A549 (cell line): ENCODE measurements at regions not wholly inside any gene's neighbourhood (a gene's known extent, or its start where the extent isn't known, plus 50 kb on each side); places are given as distances from the start of the nearest gene placed in this dataset.

Experiments used
- ATAC-seq, 2 experiments: fragments of 200-7000 bp in 1 of 2; fragments of >200 bp in 1 of 2; cut with Nextera tagmentation in 1 of 2; cut with Tn5 transposase in 1 of 2; 3 replicates each; pipeline versions ENCODE4 v1.8.0 to v1.9.1; 2018 to 2020; ENCODE audit warnings: mild to moderate bottlenecking in 1 of 2, moderate library complexity in 1 of 2
- CTCF ChIA-PET: fragments of 300-600 bp; sonication (Branson Sonifier 250); formaldehyde crosslinking; extraction: SDS; loops from one replicate; lab custom pipeline; 2021; ENCODE audit warnings: antibody characterized with exemption, inconsistent platforms; lab: Yijun Ruan, JAX
- POLR2A ChIA-PET: fragments of 350-600 bp; formaldehyde crosslinking; extraction: SDS; loops from one replicate; lab custom pipeline; 2021; ENCODE audit warnings: antibody characterized with exemption, inconsistent platforms; lab: Yijun Ruan, JAX
- DNase-seq, 2 experiments: peaks; one replicate each; pipeline versions ENCODE4 v3.0.0 to v3.0.0-alpha.2; 2011 to 2016; ENCODE audit warnings: low read depth in 1 of 2, low spot score in 1 of 2
- FAIRE-seq: peaks from 2 replicates; lab custom pipeline; 2011; peaks lifted over from hg19 to GRCh38; lab: Jason Lieb, UNC
- H3K27ac ChIP-seq, 2 experiments: fragments of >200 bp; sonication (Bioruptor Twin); formaldehyde crosslinking; 3 replicates each; pipeline ENCODE4 v1.5.1; 2016 to 2017
- H3K4me1 ChIP-seq: fragments of >200 bp; sonication (Bioruptor Twin); formaldehyde crosslinking; 3 replicates; pipeline ENCODE4 v1.6.1; 2016
- H3K4me2 ChIP-seq: fragments of >200 bp; sonication (Bioruptor Twin); formaldehyde crosslinking; 3 replicates; pipeline ENCODE4 v1.6.1; 2016
- H3K4me3 ChIP-seq: fragments of >200 bp; sonication (Bioruptor Twin); formaldehyde crosslinking; 3 replicates; pipeline ENCODE4 v1.5.1; 2016
- H3K9me3 ChIP-seq: fragments of >200 bp; sonication (Bioruptor Twin); formaldehyde crosslinking; 3 replicates; pipeline ENCODE4 v1.6.1; 2016
- BCL3 ChIP-seq: fragments of >200 bp; sonication (Bioruptor Twin); formaldehyde crosslinking; IDR thresholded peaks from 3 replicates; pipeline ENCODE4 v1.6.1; 2016
- BHLHE40 ChIP-seq: IDR thresholded peaks from 2 replicates; pipeline ENCODE4 v1.6.1; 2012; ENCODE audit warnings: low read depth, low read length, inconsistent platforms
- CBX2 ChIP-seq: fragments of 200-600 bp; sonication (generic); IDR thresholded peaks from 2 replicates; pipeline ENCODE4 v1.6.1; 2016; ENCODE audit warnings: low read depth, mild to moderate bottlenecking, borderline replicate concordance
- E2F6 ChIP-seq: IDR thresholded peaks from 2 replicates; pipeline ENCODE4 v1.6.1; 2012; ENCODE audit warnings: low read depth, borderline replicate concordance
- EP300 ChIP-seq, 2 experiments: fragments of >200 bp; sonication (Bioruptor Twin); formaldehyde crosslinking; IDR thresholded peaks; 2 replicates in 1 of 2; 3 replicates in 1 of 2; pipeline ENCODE4 v1.6.1; 2016 to 2017
- ESRRA ChIP-seq: fragments of 150-350 bp; IDR thresholded peaks from 2 replicates; pipeline ENCODE4 v1.6.1; 2014; ENCODE audit warnings: mild to moderate bottlenecking, low read length, borderline replicate concordance
- FOXS1 ChIP-seq: fragments of 250-450 bp; sonication (Bioruptor Pico); IDR thresholded peaks from 2 replicates; pipeline ENCODE4 v1.5.0; 2020; ENCODE audit warnings: mild to moderate bottlenecking, moderate library complexity
- HDAC2 ChIP-seq: fragments of 200-600 bp; sonication (generic); IDR thresholded peaks from 2 replicates; pipeline ENCODE4 v1.6.1; 2016
- HOXA7 ChIP-seq: fragments of 250-450 bp; sonication (Bioruptor Pico); IDR thresholded peaks from 2 replicates; pipeline ENCODE4 v1.5.0; 2020; ENCODE audit warnings: mild to moderate bottlenecking, moderate library complexity
- HOXB13 ChIP-seq: fragments of 250-450 bp; sonication (Bioruptor Pico); IDR thresholded peaks from 2 replicates; pipeline ENCODE4 v1.5.0; 2020; ENCODE audit warnings: low read depth, mild to moderate bottlenecking, moderate library complexity
- JUN ChIP-seq, 2 experiments: fragments of >200 bp; sonication (Bioruptor Twin); formaldehyde crosslinking; IDR thresholded peaks; 2 replicates in 1 of 2; 3 replicates in 1 of 2; pipeline ENCODE4 v1.6.1; 2016 to 2017
- JUNB ChIP-seq: fragments of >200 bp; sonication (Bioruptor Twin); formaldehyde crosslinking; IDR thresholded peaks from 2 replicates; pipeline ENCODE4 v1.6.1; 2016
- MAFK ChIP-seq: fragments of 450-650 bp; IDR thresholded peaks from 2 replicates; pipeline ENCODE4 v1.6.1; 2014; ENCODE audit not compliant: partially characterized antibody
- MAZ ChIP-seq: fragments of 150-350 bp; IDR thresholded peaks from 2 replicates; pipeline ENCODE4 v1.6.1; 2014; ENCODE audit warnings: antibody characterized with exemption, low read depth, low read length, borderline replicate concordance
- NFE2L2 ChIP-seq: fragments of 150-350 bp; conservative IDR thresholded peaks from 2 replicates; pipeline ENCODE4 v1.6.1; 2014; ENCODE audit warnings: low read length
- NR3C1 ChIP-seq: fragments of >200 bp; sonication (Bioruptor Twin); formaldehyde crosslinking; IDR thresholded peaks from 3 replicates; pipeline ENCODE4 v1.6.1; 2017
- RNF2 ChIP-seq: fragments of 200-600 bp; sonication (generic); IDR thresholded peaks from 2 replicates; pipeline ENCODE4 v1.6.1; 2016; ENCODE audit warnings: low read depth, mild to moderate bottlenecking, antibody characterized with exemption, moderate library complexity, borderline replicate concordance
- USF2 ChIP-seq: fragments of 450-650 bp; IDR thresholded peaks from 2 replicates; pipeline ENCODE4 v1.6.1; 2014; ENCODE audit warnings: antibody characterized with exemption
- ZC3H11A ChIP-seq: fragments of 450-650 bp; IDR thresholded peaks from 2 replicates; pipeline ENCODE4 v1.6.1; 2014; ENCODE audit warnings: antibody characterized with exemption, mild to moderate bottlenecking
- WGBS: methylation state at CpG from one replicate; pipeline ENCODE4 v1.1.6; 2017; ENCODE audit errors: missing lambda C conversion rate; 5-methylcytosine and 5-hydroxymethylcytosine counted together
- TF ChIP-seq, protein P1 (sequence below): fragments of 250-450 bp; sonication (Bioruptor Pico); IDR thresholded peaks from 2 replicates; pipeline ENCODE4 v1.5.0; 2020; ENCODE audit warnings: low read depth, mild to moderate bottlenecking, moderate library complexity
- TF ChIP-seq, protein P2 (sequence below): fragments of >200 bp; sonication (Bioruptor Twin); formaldehyde crosslinking; IDR thresholded peaks from 3 replicates; pipeline ENCODE4 v1.5.1; 2016
- TF ChIP-seq, protein P3 (sequence below): fragments of 250-450 bp; sonication (Bioruptor Pico); IDR thresholded peaks from 2 replicates; pipeline ENCODE4 v1.5.0; 2021; ENCODE audit warnings: mild to moderate bottlenecking, moderate library complexity, borderline replicate concordance

DNA sequence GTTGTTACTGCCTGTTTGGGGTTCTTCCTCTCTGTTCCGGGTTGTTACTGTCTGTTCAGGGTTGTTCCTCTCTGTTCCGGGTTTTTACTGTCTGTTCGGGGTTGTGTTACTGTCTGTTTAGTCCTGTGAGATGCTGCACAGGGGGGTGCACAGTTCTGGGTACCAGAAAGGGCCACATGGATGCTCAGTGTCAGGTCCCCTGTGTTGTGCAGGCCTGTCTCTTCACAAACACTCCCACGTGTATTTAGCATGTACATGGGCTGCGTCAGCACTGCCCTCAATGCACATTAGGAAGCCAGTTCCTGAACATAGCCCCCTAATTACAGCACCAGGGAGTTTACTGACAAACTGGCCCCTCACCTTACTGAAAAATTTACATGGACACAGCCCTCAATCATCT, 118.5 kb downstream of the DLL1 start:
- H3K27ac ChIP-seq = no peak overlapping the region
- ChIA-PET POLR2A (no interaction called here), CTCF (no interaction called here)
- no peaks in the 10 kb centered on the region for H3K4me1 ChIP-seq
- no peaks in the 10 kb centered on the region for H3K9me3 ChIP-seq
- no peak overlapping the region for H3K4me3 ChIP-seq
- WGBS = 64% methylated on average over 5 of the region's 5 CpGs
- H3K4me2 ChIP-seq = no peak overlapping the region
- no peak for FAIRE-seq
- no peak for TF ChIP-seq BCL3
- no peak for TF ChIP-seq HOXB13 (CRISPR knock-in tag)
- TF ChIP-seq, protein P1, sequence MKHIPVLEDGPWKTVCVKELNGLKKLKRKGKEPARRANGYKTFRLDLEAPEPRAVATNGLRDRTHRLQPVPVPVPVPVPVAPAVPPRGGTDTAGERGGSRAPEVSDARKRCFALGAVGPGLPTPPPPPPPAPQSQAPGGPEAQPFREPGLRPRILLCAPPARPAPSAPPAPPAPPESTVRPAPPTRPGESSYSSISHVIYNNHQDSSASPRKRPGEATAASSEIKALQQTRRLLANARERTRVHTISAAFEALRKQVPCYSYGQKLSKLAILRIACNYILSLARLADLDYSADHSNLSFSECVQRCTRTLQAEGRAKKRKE (CRISPR knock-in tag) = no peak
- TF ChIP-seq FOXS1 (CRISPR knock-in tag) = no peak
- TF ChIP-seq USF2 = no peak
- TF ChIP-seq ZC3H11A = no peak
- no peak for DNase-seq
- ATAC-seq = no peak

GRCh38 chr6:170167657-170168159, 123.2 kb downstream of the DLL1 start:
- H3K27ac ChIP-seq = no peak overlapping the region
- no peaks in the 10 kb centered on the region for H3K4me1 ChIP-seq
- H3K4me2 ChIP-seq = no peak overlapping the region
- ChIA-PET POLR2A (no interaction called here), CTCF (no interaction called here)
- 60% methylated on average over 10 of the region's 19 CpGs for WGBS
- FAIRE-seq (no peak), DNase-seq (no peak), ATAC-seq (no peak)
- H3K9me3 ChIP-seq = no peaks in the 10 kb centered on the region
- no peak overlapping the region for H3K4me3 ChIP-seq
- TF ChIP-seq JUNB (no peak), BHLHE40 (no peak), NFE2L2 (no peak), MAZ (no peak), EP300 (IDR thresholded peaks at IDR 0.05) (no peak), RNF2 (no peak), MAFK (no peak), JUN (IDR thresholded peaks at IDR 0.05) (no peak), CBX2 (no peak), NR3C1 (no peak)
- TF ChIP-seq, protein P2, sequence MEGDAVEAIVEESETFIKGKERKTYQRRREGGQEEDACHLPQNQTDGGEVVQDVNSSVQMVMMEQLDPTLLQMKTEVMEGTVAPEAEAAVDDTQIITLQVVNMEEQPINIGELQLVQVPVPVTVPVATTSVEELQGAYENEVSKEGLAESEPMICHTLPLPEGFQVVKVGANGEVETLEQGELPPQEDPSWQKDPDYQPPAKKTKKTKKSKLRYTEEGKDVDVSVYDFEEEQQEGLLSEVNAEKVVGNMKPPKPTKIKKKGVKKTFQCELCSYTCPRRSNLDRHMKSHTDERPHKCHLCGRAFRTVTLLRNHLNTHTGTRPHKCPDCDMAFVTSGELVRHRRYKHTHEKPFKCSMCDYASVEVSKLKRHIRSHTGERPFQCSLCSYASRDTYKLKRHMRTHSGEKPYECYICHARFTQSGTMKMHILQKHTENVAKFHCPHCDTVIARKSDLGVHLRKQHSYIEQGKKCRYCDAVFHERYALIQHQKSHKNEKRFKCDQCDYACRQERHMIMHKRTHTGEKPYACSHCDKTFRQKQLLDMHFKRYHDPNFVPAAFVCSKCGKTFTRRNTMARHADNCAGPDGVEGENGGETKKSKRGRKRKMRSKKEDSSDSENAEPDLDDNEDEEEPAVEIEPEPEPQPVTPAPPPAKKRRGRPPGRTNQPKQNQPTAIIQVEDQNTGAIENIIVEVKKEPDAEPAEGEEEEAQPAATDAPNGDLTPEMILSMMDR = no peak

DNA sequence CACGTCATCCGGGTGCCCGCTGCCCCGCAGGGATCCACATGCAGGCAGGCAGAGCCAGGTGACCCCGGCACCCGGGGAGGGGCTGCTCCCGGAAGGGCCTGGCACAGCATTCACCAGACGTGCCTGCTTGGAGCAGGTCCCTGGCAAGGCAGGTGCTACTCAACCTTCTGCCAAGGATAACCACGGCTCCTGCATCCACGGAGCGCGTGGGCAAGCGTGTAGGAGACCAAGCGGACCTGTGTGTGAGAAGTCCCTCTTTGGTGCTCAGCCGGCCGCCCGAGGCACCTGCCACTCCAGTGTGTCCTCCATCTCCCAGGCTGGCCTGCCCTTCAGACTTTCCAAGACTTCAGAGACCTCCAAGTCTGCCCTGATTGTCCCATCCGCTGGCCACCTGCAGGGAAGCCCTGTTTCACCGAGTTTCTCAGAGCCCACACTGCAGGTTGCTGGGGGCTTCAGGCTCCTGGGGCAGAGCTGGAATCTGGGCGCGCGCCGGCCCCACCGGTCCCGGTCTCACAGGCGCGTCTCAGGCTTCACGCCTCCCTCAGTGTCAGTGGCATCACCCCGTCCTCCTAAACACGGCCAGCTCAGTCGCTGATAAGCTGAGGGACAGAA, 124.3 kb downstream of the DLL1 start:
- H3K4me3 ChIP-seq = no peak overlapping the region
- WGBS = 49% methylated on average over 17 of the region's 31 CpGs
- FAIRE-seq (no peak), ATAC-seq (peak in 1 of 2 experiments; percentile 19; a peak in 1 of 6 replicates), DNase-seq (no peak)
- no peak overlapping the region for H3K27ac ChIP-seq
- ChIA-PET CTCF (no interaction called here), POLR2A (no interaction called here)
- H3K9me3 ChIP-seq = no peaks in the 10 kb centered on the region
- TF ChIP-seq HDAC2 (no peak), ESRRA (no peak), E2F6 (no peak), HOXA7 (no peak)
- TF ChIP-seq, protein P3, sequence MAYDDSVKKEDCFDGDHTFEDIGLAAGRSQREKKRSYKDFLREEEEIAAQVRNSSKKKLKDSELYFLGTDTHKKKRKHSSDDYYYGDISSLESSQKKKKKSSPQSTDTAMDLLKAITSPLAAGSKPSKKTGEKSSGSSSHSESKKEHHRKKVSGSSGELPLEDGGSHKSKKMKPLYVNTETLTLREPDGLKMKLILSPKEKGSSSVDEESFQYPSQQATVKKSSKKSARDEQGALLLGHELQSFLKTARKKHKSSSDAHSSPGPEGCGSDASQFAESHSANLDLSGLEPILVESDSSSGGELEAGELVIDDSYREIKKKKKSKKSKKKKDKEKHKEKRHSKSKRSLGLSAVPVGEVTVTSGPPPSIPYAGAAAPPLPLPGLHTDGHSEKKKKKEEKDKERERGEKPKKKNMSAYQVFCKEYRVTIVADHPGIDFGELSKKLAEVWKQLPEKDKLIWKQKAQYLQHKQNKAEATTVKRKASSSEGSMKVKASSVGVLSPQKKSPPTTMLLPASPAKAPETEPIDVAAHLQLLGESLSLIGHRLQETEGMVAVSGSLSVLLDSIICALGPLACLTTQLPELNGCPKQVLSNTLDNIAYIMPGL = no peak
- no peaks in the 10 kb centered on the region for H3K4me1 ChIP-seq
- no peak overlapping the region for H3K4me2 ChIP-seq
